ENCODE measurements at regions not wholly inside any gene's neighbourhood (a gene's known extent, or its start where the extent isn't known, plus 50 kb on each side); places are given as distances from the start of the nearest gene placed in this dataset.
"Not testable (repeated sequence)": the region's sequence is repeated elsewhere in the genome, so short reads cannot be mapped to it uniquely, and the experiment has no call there.

GRCh38 chr12:74111688-74112360 lies 425.8 kb upstream of the ATXN7L3B start:
- intact Hi-C loops (cut with micrococcal nuclease), result loop anchor here (10.0 kb wide), 1 partner anchor 303 kb away; no protein-coding TSS in a partner anchor

DNA sequence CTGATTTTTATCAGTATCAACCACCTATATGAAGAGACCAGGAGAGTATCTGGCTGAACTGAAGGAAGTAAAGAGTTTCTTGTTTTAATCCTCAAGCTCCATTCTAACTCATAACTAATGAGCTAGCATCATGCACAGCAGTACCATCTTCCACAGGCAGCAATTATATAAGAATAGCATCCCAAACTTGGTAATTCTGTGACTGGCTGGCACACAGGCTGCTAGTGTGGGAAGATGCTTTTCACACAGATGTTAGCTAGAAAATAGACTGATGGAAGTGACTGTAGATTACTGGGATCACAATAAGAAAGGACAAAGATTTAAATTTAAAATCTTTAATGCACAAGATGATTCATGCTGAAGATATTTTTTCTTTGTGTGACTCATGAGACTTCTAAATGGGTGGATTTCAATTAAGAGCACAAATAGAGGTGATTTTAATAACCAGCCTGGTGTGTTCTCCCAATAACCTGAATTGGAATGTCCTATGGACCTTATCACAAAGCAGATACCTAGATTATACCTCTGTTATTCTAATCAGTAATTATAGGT lies 417.7 kb upstream of the ATXN7L3B start:
- intact Hi-C loops (cut with micrococcal nuclease), result loop anchor here (10.0 kb wide), 1 partner anchor 295 kb away; no protein-coding TSS in a partner anchor

DNA sequence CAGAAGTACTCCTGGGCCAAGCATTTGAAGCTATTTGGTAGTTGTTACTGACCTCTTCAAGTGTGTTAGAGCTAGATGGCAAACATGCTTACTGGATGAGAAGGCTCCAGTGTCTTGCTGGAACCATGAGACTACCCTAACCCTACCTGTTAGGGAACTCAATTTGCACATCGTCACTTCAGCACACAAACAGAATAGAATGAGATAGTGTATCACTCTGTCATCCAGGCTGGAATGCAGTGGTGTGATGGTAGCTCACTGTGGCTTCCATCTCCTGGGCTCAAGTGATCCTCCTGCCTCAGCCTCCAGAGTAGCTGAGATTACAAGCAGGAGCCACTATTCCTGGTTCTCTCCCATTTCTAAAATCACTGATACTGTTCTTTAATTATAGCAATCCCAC lies 417.0 kb upstream of the ATXN7L3B start:
- intact Hi-C loops (cut with micrococcal nuclease), result no loop called here

DNA sequence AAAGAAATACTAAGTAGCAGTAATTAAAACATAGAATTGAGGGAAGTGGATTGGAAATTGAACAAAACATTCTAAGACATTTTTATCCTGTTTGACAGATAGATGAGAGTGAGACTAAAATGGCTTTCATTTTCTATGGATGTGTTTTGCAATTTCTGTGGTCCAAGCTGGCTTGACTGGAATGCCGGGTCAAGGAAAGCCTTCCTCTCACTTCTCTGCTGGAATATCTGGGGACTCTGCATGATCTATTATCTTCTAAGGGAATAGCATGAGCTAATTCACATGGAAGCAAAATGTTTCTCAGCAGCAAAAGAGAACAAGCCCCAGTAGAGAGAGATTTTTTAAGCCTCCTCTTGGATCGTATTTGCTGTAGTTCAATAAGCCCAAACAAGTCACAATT lies 407.9 kb upstream of the ATXN7L3B start:
- intact Hi-C loops (cut with micrococcal nuclease), result no loop called here

DNA sequence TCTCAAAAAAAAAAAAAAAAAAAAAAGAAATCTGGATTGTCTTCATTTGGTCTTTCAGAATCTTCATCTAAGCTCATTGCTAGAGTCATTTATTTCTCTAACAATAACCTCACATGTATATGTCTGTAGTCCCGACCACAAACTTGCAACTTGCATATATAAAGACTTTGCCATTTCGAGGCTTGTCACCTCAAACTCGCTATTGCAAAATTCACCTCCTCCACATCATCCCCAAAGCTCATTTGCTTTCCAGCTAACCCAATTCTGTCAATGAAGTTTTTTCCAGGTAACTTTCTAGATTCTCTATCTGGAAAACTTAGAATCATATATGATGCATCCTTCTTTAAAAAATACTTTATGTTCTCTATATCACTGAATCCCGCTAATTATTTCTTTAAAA lies 393.2 kb upstream of the ATXN7L3B start:
- intact Hi-C loops (cut with micrococcal nuclease), result no loop called here

- intact Hi-C loops (cut with micrococcal nuclease), result no loop called here
Measured at GRCh38 chr12:74145328-74145727, 392.3 kb upstream of the ATXN7L3B start.

DNA sequence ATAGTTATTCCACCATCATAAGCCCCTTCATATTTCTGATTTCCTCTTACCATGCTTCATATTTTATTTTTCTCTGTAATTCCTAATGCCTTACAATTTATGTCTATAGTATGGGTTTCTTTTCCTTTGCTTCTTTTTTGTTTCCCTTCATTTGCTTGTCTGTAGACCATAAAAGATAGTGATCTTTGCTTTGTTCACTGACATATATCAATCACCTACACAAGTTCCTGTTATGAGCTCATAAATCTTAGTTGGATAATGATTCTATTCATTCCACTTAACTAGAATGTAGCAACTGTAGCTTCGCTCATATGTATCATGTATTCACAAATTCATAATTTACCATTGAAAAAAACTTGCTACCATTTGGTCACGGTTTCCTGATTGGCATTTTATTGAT lies 388.8 kb upstream of the ATXN7L3B start:
- intact Hi-C loops (cut with micrococcal nuclease), result no loop called here

- intact Hi-C loops (cut with micrococcal nuclease), result no loop called here
Measured at GRCh38 chr12:74152370-74152769, 385.3 kb upstream of the ATXN7L3B start.

DNA sequence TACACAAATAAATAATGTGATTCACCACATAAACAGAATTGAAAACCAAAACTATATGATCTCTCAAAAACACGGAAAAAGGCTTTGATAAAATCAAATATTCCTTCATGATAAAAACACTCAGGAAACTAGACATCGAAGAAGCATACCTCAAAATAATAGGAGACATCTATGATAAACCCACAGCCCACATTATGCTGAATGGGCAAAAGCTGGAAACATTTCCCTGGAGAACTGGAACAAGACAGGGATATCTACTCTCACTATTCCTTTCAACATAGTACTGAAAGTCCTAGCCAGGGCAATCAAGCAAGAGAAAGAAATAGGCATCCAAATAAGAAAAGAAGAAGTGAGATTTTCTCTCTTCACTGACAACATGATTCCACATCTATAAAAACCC lies 371.5 kb upstream of the ATXN7L3B start:
- intact Hi-C loops (cut with micrococcal nuclease), result no loop called here

DNA sequence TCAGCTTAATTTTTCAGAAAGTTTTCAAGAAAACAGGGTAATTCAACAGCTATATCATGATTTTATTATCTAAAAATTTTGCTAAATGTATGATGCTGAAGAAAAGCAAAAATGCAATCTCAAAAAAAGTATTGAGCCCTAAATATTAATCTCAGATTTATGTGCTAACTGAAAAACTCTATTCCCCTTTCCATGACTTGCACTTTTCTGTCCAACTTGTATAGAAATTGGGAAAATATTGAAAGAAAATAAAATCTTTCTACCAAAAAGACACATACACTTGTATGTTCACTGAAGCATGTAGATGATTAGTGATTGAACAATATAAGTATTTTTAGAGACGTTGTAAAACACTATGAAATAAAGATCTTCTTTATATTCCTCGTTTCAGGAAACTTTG lies 368.0 kb upstream of the ATXN7L3B start:
- intact Hi-C loops (cut with micrococcal nuclease), result no loop called here

DNA sequence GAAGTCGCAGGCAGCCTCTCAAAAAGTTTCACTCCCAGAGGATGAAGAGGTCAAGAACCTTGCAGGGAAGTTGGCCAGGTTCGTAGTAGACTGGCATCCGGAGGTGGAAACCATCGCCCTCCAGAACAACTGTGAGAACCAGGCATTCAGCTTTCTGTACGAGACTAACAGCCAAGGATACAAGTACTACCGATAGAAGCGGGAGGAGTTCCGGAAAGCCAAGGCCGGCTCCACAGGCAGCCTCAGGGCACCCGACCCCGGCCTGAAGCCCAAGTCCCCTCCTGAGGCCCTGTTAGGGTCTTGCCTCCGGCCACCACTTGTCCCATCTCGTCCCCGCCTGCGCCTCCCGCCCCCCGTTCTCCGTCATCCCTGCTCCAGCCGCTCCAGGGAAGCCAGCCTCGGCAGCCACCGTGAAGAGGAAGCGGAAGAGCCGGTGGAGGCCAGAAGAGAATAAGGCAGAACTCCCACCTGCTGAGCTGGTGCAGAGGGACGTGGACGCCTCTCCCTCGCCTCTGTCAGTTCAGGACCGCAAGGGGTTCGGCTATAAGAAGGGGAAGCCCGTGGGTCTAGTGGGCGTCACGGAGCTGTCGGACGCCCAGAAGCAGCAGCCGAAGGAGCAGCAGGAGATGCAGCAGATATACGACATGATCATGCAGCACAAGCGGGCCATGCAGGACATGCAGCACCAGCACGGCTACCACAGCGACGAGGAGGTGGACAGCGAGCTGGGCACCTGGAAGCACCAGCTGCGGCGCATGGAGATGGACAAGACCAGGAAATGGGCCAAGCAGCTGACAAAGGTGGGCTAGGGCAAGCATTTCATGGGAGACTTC lies 366.8 kb upstream of the ATXN7L3B start:
- intact Hi-C loops (cut with micrococcal nuclease), result no loop called here

- intact Hi-C loops (cut with micrococcal nuclease), result no loop called here
Measured at GRCh38 chr12:74171478-74171909, 366.1 kb upstream of the ATXN7L3B start.

GRCh38 chr12:74174961-74175360 lies 362.7 kb upstream of the ATXN7L3B start:
- intact Hi-C loops (cut with micrococcal nuclease), result not testable (repeated sequence)

DNA sequence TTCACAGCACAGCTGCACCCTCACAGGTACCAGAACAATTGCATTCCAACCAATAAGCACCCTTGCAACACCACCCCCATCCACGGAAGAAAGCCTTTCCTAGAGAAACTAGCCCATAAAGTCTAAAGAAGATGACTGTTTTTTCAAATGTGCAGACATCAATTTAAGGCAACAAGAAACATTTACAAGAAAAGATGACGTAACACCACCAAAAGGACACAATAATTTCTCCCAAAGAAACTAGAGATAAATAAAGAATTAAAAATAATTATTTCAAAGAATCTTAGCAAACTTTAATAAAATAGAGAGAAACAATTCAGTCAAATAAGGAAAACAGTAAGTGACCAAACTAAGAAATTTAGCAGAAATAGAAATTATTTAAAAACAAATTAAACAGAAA lies 352.3 kb upstream of the ATXN7L3B start:
- intact Hi-C loops (cut with micrococcal nuclease), result no loop called here

DNA sequence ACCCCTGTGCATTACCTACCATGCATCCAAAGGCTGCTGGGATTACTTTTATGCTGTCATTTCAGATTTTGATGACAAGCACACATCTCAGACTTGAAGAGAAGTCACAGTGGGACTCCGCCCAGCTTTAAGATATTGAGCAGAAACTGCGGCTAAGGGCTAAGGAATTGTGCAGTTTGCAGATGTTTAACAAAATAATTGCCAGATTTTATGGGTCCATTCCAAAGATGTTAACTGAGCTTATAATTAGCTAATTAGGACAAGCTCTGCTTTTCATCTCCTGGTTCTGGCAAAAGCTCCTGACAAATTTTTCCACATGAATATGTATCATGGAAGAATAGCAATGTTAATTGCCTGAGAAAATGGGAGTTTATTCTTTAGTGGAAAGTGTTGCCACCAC lies 344.4 kb upstream of the ATXN7L3B start:
- intact Hi-C loops (cut with micrococcal nuclease), result no loop called here

DNA sequence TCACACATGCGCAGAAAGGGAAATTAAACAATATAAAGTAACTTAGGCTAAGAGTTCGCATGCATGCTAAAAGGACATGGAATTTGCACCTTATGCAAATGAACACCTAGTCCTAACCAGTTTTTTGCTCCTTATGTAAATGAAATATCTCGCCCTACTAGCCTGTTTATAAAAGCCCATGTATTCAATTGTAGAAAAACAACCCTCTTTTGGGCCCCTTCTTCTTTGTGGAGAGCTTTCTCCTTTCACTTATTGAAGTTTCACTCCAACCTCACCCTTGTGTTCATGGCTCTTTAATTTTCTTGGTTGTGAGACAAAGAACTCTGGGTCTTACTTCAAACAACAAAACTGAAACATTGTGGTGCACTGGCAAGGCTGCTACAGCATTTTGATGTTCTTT lies 333.4 kb upstream of the ATXN7L3B start:
- intact Hi-C loops (cut with micrococcal nuclease), result no loop called here

DNA sequence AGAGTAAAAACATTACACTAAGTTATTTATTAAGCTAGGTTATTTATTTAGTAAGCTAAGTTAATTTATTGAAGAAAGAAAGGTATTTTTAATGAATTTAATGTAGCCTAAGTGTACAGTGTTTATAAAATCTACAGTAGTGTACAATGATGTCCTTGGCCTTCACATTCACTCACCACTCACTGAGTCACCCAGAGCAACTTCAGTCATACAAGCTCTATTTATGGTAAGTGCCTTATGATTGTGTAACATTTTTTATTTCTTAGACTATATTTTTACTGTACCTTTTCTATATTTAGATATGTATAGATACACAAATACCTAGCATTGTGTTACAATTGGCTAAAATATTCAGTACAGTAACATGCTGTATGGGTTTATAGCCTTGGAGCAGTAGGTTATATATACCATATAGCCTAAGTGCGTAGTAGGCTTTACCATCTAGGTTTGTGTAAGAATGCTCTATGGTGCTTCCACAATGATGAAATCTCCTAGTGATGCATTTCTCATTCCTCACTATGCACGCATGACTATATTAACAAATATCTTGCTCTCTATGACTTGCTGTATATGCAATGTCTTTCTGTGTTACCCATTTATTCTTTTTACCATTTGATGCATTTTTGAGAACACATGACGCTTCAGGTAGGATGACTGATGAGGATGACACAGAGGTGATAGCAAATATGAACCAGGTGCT lies 309.6 kb upstream of the ATXN7L3B start:
- intact Hi-C loops (cut with micrococcal nuclease), result no loop called here

DNA sequence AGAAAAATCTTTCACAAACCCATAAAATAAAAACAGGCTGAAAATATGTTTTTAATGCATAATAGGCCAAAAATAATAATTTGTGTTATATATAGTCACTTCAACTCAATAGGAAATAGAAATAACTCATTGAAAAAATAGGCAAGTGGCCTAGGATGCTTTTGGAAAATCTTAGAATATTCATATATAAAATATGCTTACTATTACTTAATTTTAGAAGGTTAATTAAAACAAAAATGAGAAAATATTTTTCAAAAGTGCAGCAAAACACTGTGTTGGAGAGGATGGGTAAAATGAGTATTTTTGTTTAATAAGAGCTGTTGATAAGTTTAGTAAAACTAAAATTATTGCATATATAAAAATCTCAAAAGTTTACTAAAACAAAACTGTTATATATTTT lies 308.0 kb upstream of the ATXN7L3B start:
- intact Hi-C loops (cut with micrococcal nuclease), result no loop called here

GRCh38 chr12:74235342-74235741 lies 302.3 kb upstream of the ATXN7L3B start:
- intact Hi-C loops (cut with micrococcal nuclease), result no loop called here

GRCh38 chr12:74241341-74241740 lies 296.3 kb upstream of the ATXN7L3B start:
- intact Hi-C loops (cut with micrococcal nuclease), result no loop called here

GRCh38 chr12:74242088-74242487 lies 295.5 kb upstream of the ATXN7L3B start:
- intact Hi-C loops (cut with micrococcal nuclease), result no loop called here

- intact Hi-C loops (cut with micrococcal nuclease), result no loop called here
Measured at GRCh38 chr12:74245458-74245857, 292.2 kb upstream of the ATXN7L3B start.

Measured in T-helper 2 cell treated with Interferon-gamma antibody and Interleukin-4, amounts not matched to agents 100 ng/mL and 5 ng/mL, for 36 hours (primary cell).